Neural cell (in vitro differentiated cells): ENCODE measurements at regions not wholly inside any gene's neighbourhood (a gene's known extent, or its start where the extent isn't known, plus 50 kb on each side); places are given as distances from the start of the nearest gene placed in this dataset.

Experiments
- H2AFZ ChIP-seq: fragments of 200-600, 300-800 bp; sonication (generic), shearing (Covaris generic); 2 replicates; pipeline ENCODE4 v1.6.0; 2014; ENCODE audit warnings: low read depth, mild to moderate bottlenecking, antibody characterized with exemption, low read length, moderate library complexity
- H3F3A ChIP-seq: fragments of 200-600 bp; shearing (Covaris generic); 2 replicates; pipeline ENCODE4 v1.6.1; 2016; ENCODE audit warnings: mild to moderate bottlenecking, moderate library complexity, mixed read lengths, antibody characterized with exemption, low read length; ENCODE audit not compliant: insufficient read depth, poor library complexity, severe bottlenecking
- H3K27ac ChIP-seq: fragments of 200-600, 300-800 bp; sonication (generic), shearing (Covaris generic); 2 replicates; pipeline ENCODE4 v1.5.1; 2014; ENCODE audit warnings: mild to moderate bottlenecking, low read length, moderate library complexity
- H3K27me3 ChIP-seq: fragments of 300-800, 200-600 bp; sonication (generic), shearing (Covaris generic); 2 replicates; pipeline ENCODE4 v1.6.0; 2014; ENCODE audit warnings: mild to moderate bottlenecking, low read depth, low read length, moderate library complexity; ENCODE audit not compliant: insufficient read depth
- H3K36me3 ChIP-seq: fragments of 300-800, 200-600 bp; sonication (generic), shearing (Covaris generic); 2 replicates; pipeline ENCODE4 v1.5.1; 2014; ENCODE audit warnings: mild to moderate bottlenecking, antibody characterized with exemption, low read length, moderate library complexity; ENCODE audit not compliant: insufficient read depth
- H3K4me2 ChIP-seq: fragments of 300-800, 200-600 bp; sonication (generic), shearing (Covaris generic); 2 replicates; pipeline ENCODE4 v1.6.0; 2014; ENCODE audit warnings: mild to moderate bottlenecking, low read length
- H3K4me3 ChIP-seq: fragments of 300-800, 200-600 bp; sonication (generic), shearing (Covaris generic); 2 replicates; pipeline ENCODE4 v1.5.1; 2014; ENCODE audit warnings: mild to moderate bottlenecking, low read length, moderate library complexity
- H3K79me2 ChIP-seq: fragments of 200-600 bp; shearing (Covaris generic); replicated peaks from 2 replicates; pipeline ENCODE4 v1.6.0; 2014; ENCODE audit warnings: mild to moderate bottlenecking, low read length, moderate library complexity; ENCODE audit not compliant: insufficient read depth
- H3K9ac ChIP-seq: fragments of 300-800, 200-600 bp; sonication (generic), shearing (Covaris generic); 2 replicates; pipeline ENCODE4 v1.6.1; 2016; ENCODE audit warnings: mild to moderate bottlenecking, low read length, mixed read lengths
- H3K9me2 ChIP-seq: fragments of 200-600 bp; shearing (Covaris generic); 2 replicates; pipeline ENCODE4 v1.6.1; 2016; ENCODE audit warnings: mild to moderate bottlenecking, low read length, mixed read lengths; ENCODE audit not compliant: insufficient read depth
- H3K9me3 ChIP-seq: fragments of 200-600, 300-800 bp; sonication (generic), shearing (Covaris generic); 2 replicates; pipeline ENCODE4 v1.6.1; 2016; ENCODE audit warnings: mild to moderate bottlenecking, mixed run types, low read length, moderate library complexity, mixed read lengths
- H4K20me1 ChIP-seq: fragments of 200-600 bp; shearing (Covaris generic); 2 replicates; pipeline ENCODE4 v1.6.1; 2016; ENCODE audit warnings: mild to moderate bottlenecking, mixed run types; ENCODE audit not compliant: insufficient read depth
- CTCF ChIP-seq: fragments of 450-650 bp; IDR thresholded peaks from 2 replicates; pipeline ENCODE4 v1.5.1; 2014; ENCODE audit warnings: antibody characterized with exemption, mild to moderate bottlenecking, moderate library complexity; ENCODE audit not compliant: poor library complexity, severe bottlenecking
- EP300 ChIP-seq: fragments of 450-650 bp; conservative IDR thresholded peaks from 2 replicates; pipeline ENCODE4 v1.6.1; 2014; ENCODE audit warnings: antibody characterized with exemption, mild to moderate bottlenecking, moderate library complexity; ENCODE audit not compliant: poor library complexity, severe bottlenecking
- EZH2 ChIP-seq: fragments of 200-600, 300-800 bp; shearing (Covaris generic), sonication (generic); IDR thresholded peaks from 2 replicates; pipeline ENCODE4 v1.6.1; 2014; ENCODE audit warnings: antibody characterized with exemption, low read length, borderline replicate concordance, mild to moderate bottlenecking; ENCODE audit not compliant: insufficient read depth, poor library complexity, severe bottlenecking
- MXI1 ChIP-seq: fragments of 450-650 bp; conservative IDR thresholded peaks from 2 replicates; pipeline ENCODE4 v1.6.1; 2014; ENCODE audit warnings: antibody characterized with exemption, mild to moderate bottlenecking; ENCODE audit not compliant: poor library complexity, severe bottlenecking
- POLR2AphosphoS5 ChIP-seq: IDR thresholded peaks from 2 replicates; pipeline ENCODE4 v1.6.1; 2012
- RAD21 ChIP-seq: fragments of 450-650 bp; conservative IDR thresholded peaks from 2 replicates; pipeline ENCODE4 v1.6.1; 2014; ENCODE audit warnings: antibody characterized with exemption, mild to moderate bottlenecking, moderate library complexity
- REST ChIP-seq: IDR thresholded peaks from 2 replicates; pipeline ENCODE4 v1.6.1; 2012; ENCODE audit warnings: borderline replicate concordance
- SMC3 ChIP-seq: fragments of 450-650 bp; conservative IDR thresholded peaks from 2 replicates; pipeline ENCODE4 v1.6.1; 2014; ENCODE audit warnings: antibody characterized with exemption, mild to moderate bottlenecking, moderate library complexity; ENCODE audit not compliant: poor library complexity
- TAF1 ChIP-seq: IDR thresholded peaks from 2 replicates; pipeline ENCODE4 v1.6.1; 2012; ENCODE audit warnings: low read depth

- Histone ChIP-seq H4K20me1 (no peaks in the 10 kb centered on the region), H3K27ac (no peak overlapping the region), H3K9me3 (no peaks in the 10 kb centered on the region), H2AFZ (no peak overlapping the region), H3F3A (no peaks in the 10 kb centered on the region), H3K27me3 (no peaks in the 10 kb centered on the region), H3K4me2 (no peak overlapping the region), H3K9ac (no peak overlapping the region), H3K4me3 (no peak overlapping the region), H3K9me2 (no peaks in the 10 kb centered on the region), H3K36me3 (no peaks in the 10 kb centered on the region), H3K79me2 (no peaks in the 10 kb centered on the region)
- no peak for TF ChIP-seq MXI1
- TF ChIP-seq EP300: no peak
- TF ChIP-seq CTCF: no peak
- TF ChIP-seq RAD21: no peak
- no peak for TF ChIP-seq SMC3
- TF ChIP-seq POLR2AphosphoS5: no peak
- no peak for TF ChIP-seq REST
- TF ChIP-seq TAF1: no peak
- no peak for TF ChIP-seq EZH2
These were observed 308.4 kb upstream of the DEFB112 start for GRCh38 chr6:50358113-50358512.

- H3K27me3 ChIP-seq: no peaks in the 10 kb centered on the region
- no peak overlapping the region for H3K4me2 ChIP-seq
- TF ChIP-seq EZH2 (no peak), RAD21 (no peak), TAF1 (no peak), MXI1 (no peak), EP300 (no peak), CTCF (no peak), SMC3 (no peak), POLR2AphosphoS5 (no peak), REST (no peak)
- H3K27ac ChIP-seq: no peak overlapping the region
- no peak overlapping the region for H2AFZ ChIP-seq
- no peaks in the 10 kb centered on the region for H3K36me3 ChIP-seq
- no peaks in the 10 kb centered on the region for H3K9me3 ChIP-seq
- H3K9ac ChIP-seq: no peak overlapping the region
- H4K20me1 ChIP-seq: no peaks in the 10 kb centered on the region
- H3F3A ChIP-seq: no peaks in the 10 kb centered on the region
- no peaks in the 10 kb centered on the region for H3K9me2 ChIP-seq
- H3K79me2 ChIP-seq: no peaks in the 10 kb centered on the region
- no peak overlapping the region for H3K4me3 ChIP-seq
These were observed 312.1 kb upstream of the DEFB112 start for GRCh38 chr6:50361641-50362331.
